ENCODE measurements at regions not wholly inside any gene's neighbourhood (a gene's known extent, or its start where the extent isn't known, plus 50 kb on each side); places are given as distances from the start of the nearest gene placed in this dataset.

- TF ChIP-seq CTCF (conservative IDR thresholded peaks at IDR 0.05 in 1 of 2, IDR thresholded peaks at IDR 0.05 in 1 of 2; ENCODE audit: extremely low read depth in 1 of 2, insufficient read depth in 1 of 2, low read depth in 1 of 2, low read length in 2 of 2) (no peak), EZH2 (IDR thresholded peaks at IDR 0.05; ENCODE audit: borderline replicate concordance, low read length) (no peak)
Measured at GRCh38 chr5:133790898-133791297, 177.5 kb downstream of the C5orf15 start.
